ENCODE measurements at regions not wholly inside any gene's neighbourhood (a gene's known extent, or its start where the extent isn't known, plus 50 kb on each side); places are given as distances from the start of the nearest gene placed in this dataset.

GRCh38 chr12:97267166-97267565 is 195.4 kb upstream of the RMST start:
- H3K27ac ChIP-seq: no peak overlapping the region

GRCh38 chr12:97267594-97268202 is 194.9 kb upstream of the RMST start:
- Histone ChIP-seq H3K4me3 (IDR thresholded peaks at IDR 0.05; ENCODE audit: insufficient read depth, low read depth, low read length) (no peak overlapping the region), H3K4me1 (ENCODE audit: low read depth, poor library complexity, severe bottlenecking) (no peaks in the 10 kb centered on the region), H3K9ac (no peak overlapping the region), H3K27me3 (ENCODE audit: insufficient read depth, low read depth) (no peaks in the 10 kb centered on the region), H3K36me3 (ENCODE audit: insufficient read depth) (no peaks in the 10 kb centered on the region), H3K27ac (no peak overlapping the region), H4K20me1 (ENCODE audit: insufficient read depth) (no peaks in the 10 kb centered on the region), H2AFZ (ENCODE audit: low read depth) (no peak overlapping the region), H3K4me2 (no peak overlapping the region), H3K79me2 (ENCODE audit: insufficient read depth, low read depth) (no peaks in the 10 kb centered on the region)
- TF ChIP-seq CTCF (conservative IDR thresholded peaks at IDR 0.05; ENCODE audit: low read depth, low read length): no peak

More at GRCh38 chr12:97267166-97267565, 195.4 kb upstream of the RMST start:
- TF ChIP-seq CTCF (conservative IDR thresholded peaks at IDR 0.05; ENCODE audit: low read depth, low read length): no peak
- no peaks in the 10 kb centered on the region for H3K27me3 ChIP-seq (ENCODE audit: insufficient read depth, low read depth)
- no peak overlapping the region for H2AFZ ChIP-seq (ENCODE audit: low read depth)
- H4K20me1 ChIP-seq (ENCODE audit: insufficient read depth): no peaks in the 10 kb centered on the region
- H3K4me3 ChIP-seq (IDR thresholded peaks at IDR 0.05; ENCODE audit: insufficient read depth, low read depth, low read length): no peak overlapping the region
- no peaks in the 10 kb centered on the region for H3K4me1 ChIP-seq (ENCODE audit: low read depth, poor library complexity, severe bottlenecking)
- H3K79me2 ChIP-seq (ENCODE audit: insufficient read depth, low read depth): no peaks in the 10 kb centered on the region
- no peak overlapping the region for H3K4me2 ChIP-seq
- H3K9ac ChIP-seq: no peak overlapping the region
- no peaks in the 10 kb centered on the region for H3K36me3 ChIP-seq (ENCODE audit: insufficient read depth)

GRCh38 chr12:97272471-97272870 is 190.1 kb upstream of the RMST start:
- Histone ChIP-seq H3K36me3 (ENCODE audit: insufficient read depth) (no peaks in the 10 kb centered on the region), H3K4me3 (IDR thresholded peaks at IDR 0.05; ENCODE audit: insufficient read depth, low read depth, low read length) (no peak overlapping the region), H3K79me2 (ENCODE audit: insufficient read depth, low read depth) (no peaks in the 10 kb centered on the region), H4K20me1 (ENCODE audit: insufficient read depth) (no peaks in the 10 kb centered on the region), H3K9ac (no peak overlapping the region), H2AFZ (ENCODE audit: low read depth) (no peak overlapping the region), H3K4me2 (no peak overlapping the region), H3K27ac (no peak overlapping the region), H3K27me3 (ENCODE audit: insufficient read depth, low read depth) (no peaks in the 10 kb centered on the region), H3K4me1 (ENCODE audit: low read depth, poor library complexity, severe bottlenecking) (no peaks in the 10 kb centered on the region)
- no peak for TF ChIP-seq CTCF (conservative IDR thresholded peaks at IDR 0.05; ENCODE audit: low read depth, low read length)

GRCh38 chr12:97274386-97274785 is 188.2 kb upstream of the RMST start:
- no peaks in the 10 kb centered on the region for H3K27me3 ChIP-seq (ENCODE audit: insufficient read depth, low read depth)
- H3K27ac ChIP-seq: no peak overlapping the region
- H3K4me1 ChIP-seq (ENCODE audit: low read depth, poor library complexity, severe bottlenecking): no peaks in the 10 kb centered on the region
- no peak for TF ChIP-seq CTCF (conservative IDR thresholded peaks at IDR 0.05; ENCODE audit: low read depth, low read length)
- H3K79me2 ChIP-seq (ENCODE audit: insufficient read depth, low read depth): no peaks in the 10 kb centered on the region
- H3K9ac ChIP-seq: no peak overlapping the region
- no peak overlapping the region for H3K4me3 ChIP-seq (IDR thresholded peaks at IDR 0.05; ENCODE audit: insufficient read depth, low read depth, low read length)
- no peaks in the 10 kb centered on the region for H3K36me3 ChIP-seq (ENCODE audit: insufficient read depth)
- no peaks in the 10 kb centered on the region for H4K20me1 ChIP-seq (ENCODE audit: insufficient read depth)
- H2AFZ ChIP-seq (ENCODE audit: low read depth): no peak overlapping the region
- H3K4me2 ChIP-seq: no peak overlapping the region
